Panc1 (cell line): ENCODE measurements at regions not wholly inside any gene's neighbourhood (a gene's known extent, or its start where the extent isn't known, plus 50 kb on each side); places are given as distances from the start of the nearest gene placed in this dataset.

Experiments
- CTCF ChIP-seq: fragments of 450-650 bp; IDR thresholded peaks from 2 replicates; pipeline ENCODE4 v1.5.1; 2017; ENCODE audit warnings: mild to moderate bottlenecking
- POLR2AphosphoS5 ChIP-seq: IDR thresholded peaks from 2 replicates; pipeline ENCODE4 v1.6.1; 2012; ENCODE audit warnings: mild to moderate bottlenecking, low read depth, low read length, moderate library complexity

GRCh38 chr1:21378705-21379494, 61.0 kb upstream of the NBPF3 start:
- no peak for TF ChIP-seq CTCF
- no peak for TF ChIP-seq POLR2AphosphoS5
